SH-SY5Y (cell line): ENCODE measurements at regions not wholly inside any gene's neighbourhood (a gene's known extent, or its start where the extent isn't known, plus 50 kb on each side); places are given as distances from the start of the nearest gene placed in this dataset.

Experiments used
- GATA2 ChIP-seq: IDR thresholded peaks from 2 replicates; pipeline ENCODE4 v1.6.1; 2011; ENCODE audit warnings: mild to moderate bottlenecking, low read depth, low read length
- GATA3 ChIP-seq: IDR thresholded peaks from 2 replicates; pipeline ENCODE4 v1.6.1; 2011; ENCODE audit warnings: low read depth, mild to moderate bottlenecking, low read length, moderate library complexity

- TF ChIP-seq GATA3: no peak
- TF ChIP-seq GATA2: no peak
Observed at GRCh38 chr9:81076131-81076530, 613.2 kb downstream of the TLE1 start.
